Neuron (in vitro differentiated cells): ENCODE measurements at regions not wholly inside any gene's neighbourhood (a gene's known extent, or its start where the extent isn't known, plus 50 kb on each side); places are given as distances from the start of the nearest gene placed in this dataset.

Experiments
- H2AFZ ChIP-seq: one replicate; pipeline ENCODE4 v1.6.1; 2013; ENCODE audit warnings: low read depth, mild to moderate bottlenecking, inconsistent platforms, low read length, moderate library complexity
- H3K27me3 ChIP-seq: one replicate; pipeline ENCODE4 v1.6.1; 2013; ENCODE audit warnings: low read length; ENCODE audit not compliant: insufficient read depth
- H3K36me3 ChIP-seq: one replicate; pipeline ENCODE4 v1.6.1; 2013; ENCODE audit warnings: low read length; ENCODE audit not compliant: insufficient read depth
- H3K4me1 ChIP-seq: one replicate; pipeline ENCODE4 v1.6.1; 2013; ENCODE audit warnings: low read length; ENCODE audit not compliant: insufficient read depth
- H3K4me3 ChIP-seq: 2 replicates; pipeline ENCODE4 v1.5.1; 2013; ENCODE audit warnings: mild to moderate bottlenecking, low read length, moderate library complexity
- H3K9me3 ChIP-seq: one replicate; pipeline ENCODE4 v1.6.1; 2013; ENCODE audit warnings: low read length

DNA sequence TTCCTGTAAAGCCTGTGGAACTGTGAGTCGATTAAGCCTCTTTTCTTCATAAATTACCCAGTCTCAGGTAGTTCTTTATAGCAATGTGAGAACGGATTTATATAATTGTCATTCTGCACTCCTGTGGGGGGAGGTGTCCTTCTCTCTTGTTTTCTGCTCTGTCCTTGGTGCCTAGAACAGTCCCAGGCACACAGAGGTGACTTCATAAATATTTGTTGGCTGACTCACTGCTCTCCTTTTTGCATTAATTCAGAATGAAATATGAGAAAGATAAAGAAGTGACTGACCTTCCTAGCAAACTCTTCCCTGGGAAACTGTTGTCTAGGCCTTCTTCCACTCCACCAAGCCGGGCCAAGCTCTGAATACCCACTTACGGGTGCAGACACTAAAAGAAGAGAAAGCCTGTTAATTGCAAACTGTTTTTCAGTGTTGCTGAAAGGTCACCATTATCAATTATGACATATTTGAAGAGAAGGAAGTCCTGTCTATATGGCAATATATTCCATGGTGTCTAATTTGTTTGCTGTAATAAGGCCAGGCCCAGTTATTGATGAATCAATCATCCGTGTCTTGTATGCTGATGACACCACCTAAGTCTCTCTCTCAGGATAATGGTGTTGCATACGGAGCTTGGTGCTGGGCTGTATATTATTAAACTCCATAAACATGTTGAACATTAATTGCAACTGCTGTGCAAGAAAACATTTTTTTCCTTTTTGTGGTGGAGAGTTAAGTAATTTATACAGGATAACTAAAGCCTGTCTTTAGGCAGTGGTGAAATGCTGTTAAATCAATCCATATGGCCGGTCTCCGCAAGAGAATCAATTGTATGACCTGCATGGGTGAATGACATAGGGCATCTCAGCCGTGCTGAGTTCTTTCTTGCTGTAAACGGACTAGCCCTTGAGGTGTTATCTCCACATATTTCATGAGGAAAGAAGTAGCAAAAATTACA lies 567.5 kb downstream of the SLC4A3 start:
- no peaks in the 10 kb centered on the region for H3K36me3 ChIP-seq
- H2AFZ ChIP-seq: no peak overlapping the region
- no peaks in the 10 kb centered on the region for H3K27me3 ChIP-seq
- H3K4me3 ChIP-seq: no peak overlapping the region
- H3K4me1 ChIP-seq: no peaks in the 10 kb centered on the region
- H3K9me3 ChIP-seq: no peaks in the 10 kb centered on the region

DNA sequence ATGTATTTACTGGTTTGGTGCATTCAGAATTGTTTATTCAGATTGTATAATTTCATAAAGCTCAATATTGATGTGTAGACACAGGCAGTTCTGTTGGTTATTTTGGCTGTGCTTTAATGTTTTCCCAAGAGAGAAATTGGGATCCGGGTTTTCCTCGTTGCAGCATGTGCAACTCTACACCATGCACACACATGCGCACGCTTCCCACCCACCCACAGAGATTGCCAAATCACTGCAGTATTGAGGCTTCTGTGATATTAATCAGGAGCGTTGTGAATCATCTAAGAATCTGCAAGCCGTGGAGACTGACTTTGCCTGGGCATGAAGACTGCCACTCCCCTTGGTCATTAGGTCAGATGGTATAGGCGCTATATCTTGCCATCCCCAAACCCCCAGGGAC lies 571.5 kb downstream of the SLC4A3 start:
- Histone ChIP-seq H3K27me3 (no peaks in the 10 kb centered on the region), H3K4me1 (no peaks in the 10 kb centered on the region), H2AFZ (no peak overlapping the region), H3K9me3 (no peaks in the 10 kb centered on the region), H3K36me3 (no peaks in the 10 kb centered on the region), H3K4me3 (no peak overlapping the region)

DNA sequence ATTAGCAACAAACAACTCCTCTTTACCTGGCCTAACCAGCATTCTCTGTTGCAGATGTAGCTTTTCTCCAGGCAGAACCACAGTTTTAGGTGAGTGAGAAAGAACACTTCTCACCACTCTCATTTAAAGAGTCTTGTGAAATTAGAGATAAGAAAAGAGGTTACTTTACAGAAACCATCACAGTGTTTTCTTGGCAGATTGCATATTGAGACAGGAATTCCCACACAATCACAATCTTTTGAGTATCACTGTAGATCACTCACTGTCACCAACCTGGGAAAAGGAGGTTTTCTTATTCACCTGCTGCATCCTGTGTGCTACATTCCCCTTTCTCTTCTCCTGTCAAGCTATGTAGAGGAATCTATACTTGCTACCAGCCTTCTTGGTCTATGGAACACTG lies 574.6 kb downstream of the SLC4A3 start:
- H2AFZ ChIP-seq: no peak overlapping the region
- no peak overlapping the region for H3K4me3 ChIP-seq

DNA sequence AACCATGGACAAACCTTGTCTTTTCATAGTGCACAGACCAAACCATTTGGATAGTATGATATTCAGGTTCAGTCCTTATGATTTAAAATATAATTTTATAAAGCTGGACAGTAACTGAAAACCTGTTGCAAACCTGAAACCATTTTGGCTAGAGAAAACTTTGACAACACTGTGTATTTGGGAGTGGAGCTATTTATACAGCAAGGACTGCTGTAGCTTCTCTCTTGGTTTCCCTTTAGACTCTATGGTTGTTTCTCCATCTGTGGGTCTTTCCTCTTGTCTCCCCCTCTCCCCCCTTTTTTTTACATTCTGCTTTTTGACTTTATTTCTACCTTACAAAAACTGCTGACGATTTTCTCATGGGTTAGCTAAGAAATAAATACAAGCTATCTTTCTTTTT lies 581.7 kb downstream of the SLC4A3 start:
- Histone ChIP-seq H2AFZ (no peak overlapping the region), H3K27me3 (no peaks in the 10 kb centered on the region), H3K36me3 (no peaks in the 10 kb centered on the region), H3K9me3 (no peaks in the 10 kb centered on the region), H3K4me1 (no peaks in the 10 kb centered on the region), H3K4me3 (no peak overlapping the region)

More for the DNA sequence above, 574.6 kb downstream of the SLC4A3 start:
- no peaks in the 10 kb centered on the region for H3K4me1 ChIP-seq
- H3K36me3 ChIP-seq: no peaks in the 10 kb centered on the region
- H3K27me3 ChIP-seq: no peaks in the 10 kb centered on the region
- no peaks in the 10 kb centered on the region for H3K9me3 ChIP-seq

DNA sequence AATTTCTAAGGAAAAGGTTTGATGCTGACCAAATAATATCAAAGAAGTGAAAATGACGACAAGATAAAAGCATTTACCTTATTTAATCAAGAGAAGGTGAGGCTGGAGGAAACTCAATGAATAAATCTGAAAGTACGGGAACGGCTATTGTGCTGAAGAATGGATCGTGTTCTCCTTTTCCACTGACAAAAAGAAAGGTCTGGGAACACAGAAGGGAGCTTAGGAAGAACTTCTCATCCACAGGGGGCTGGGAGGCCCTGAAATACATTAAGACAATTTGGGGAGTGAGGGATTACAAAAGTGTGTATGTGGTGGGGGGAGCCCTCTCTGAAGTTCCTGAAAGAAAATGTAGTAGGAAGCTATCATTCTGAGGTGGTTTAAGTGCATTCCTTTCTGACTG lies 582.3 kb downstream of the SLC4A3 start:
- Histone ChIP-seq H3K4me1 (no peaks in the 10 kb centered on the region), H3K27me3 (no peaks in the 10 kb centered on the region), H2AFZ (no peak overlapping the region), H3K4me3 (no peak overlapping the region), H3K36me3 (no peaks in the 10 kb centered on the region), H3K9me3 (no peaks in the 10 kb centered on the region)

DNA sequence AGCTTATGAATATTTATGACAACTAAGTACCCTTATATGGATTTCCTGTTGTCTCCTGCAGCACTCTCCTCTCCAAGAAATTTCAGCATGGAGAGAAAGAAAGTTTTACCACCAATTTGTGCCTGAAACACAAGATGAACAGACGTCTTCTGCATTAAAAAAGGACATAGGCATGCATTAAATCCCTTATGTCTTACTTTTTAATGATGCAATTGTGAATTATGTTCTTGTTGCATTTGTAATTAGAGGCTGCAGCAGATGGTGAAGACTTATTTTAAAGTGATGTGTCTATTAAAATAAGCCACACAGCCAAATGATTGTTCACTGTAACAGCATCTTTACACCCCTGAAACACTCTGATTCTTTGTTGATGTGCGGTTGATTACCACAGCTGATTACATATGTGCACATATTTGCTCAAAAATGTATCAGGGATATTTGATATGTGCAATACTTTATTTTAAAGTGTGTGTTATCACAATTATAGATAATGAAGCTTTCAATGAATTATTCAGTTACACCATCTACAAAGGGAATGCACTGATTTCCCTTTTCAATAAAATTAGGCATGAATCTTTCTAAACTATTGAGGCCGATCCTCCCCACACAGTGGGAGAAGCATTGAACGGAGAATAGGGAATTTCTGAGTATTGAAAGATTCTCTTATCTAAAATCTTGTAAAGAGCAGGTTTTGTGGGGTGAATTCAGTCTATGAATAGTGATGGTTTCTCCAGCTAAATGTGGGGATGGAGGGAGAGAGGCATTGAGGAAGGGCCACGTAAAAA lies 585.1 kb downstream of the SLC4A3 start:
- H2AFZ ChIP-seq: no peak overlapping the region
- H3K4me1 ChIP-seq: no peaks in the 10 kb centered on the region
- H3K36me3 ChIP-seq: no peaks in the 10 kb centered on the region
- H3K9me3 ChIP-seq: no peaks in the 10 kb centered on the region
- no peak overlapping the region for H3K4me3 ChIP-seq
- H3K27me3 ChIP-seq: no peaks in the 10 kb centered on the region

DNA sequence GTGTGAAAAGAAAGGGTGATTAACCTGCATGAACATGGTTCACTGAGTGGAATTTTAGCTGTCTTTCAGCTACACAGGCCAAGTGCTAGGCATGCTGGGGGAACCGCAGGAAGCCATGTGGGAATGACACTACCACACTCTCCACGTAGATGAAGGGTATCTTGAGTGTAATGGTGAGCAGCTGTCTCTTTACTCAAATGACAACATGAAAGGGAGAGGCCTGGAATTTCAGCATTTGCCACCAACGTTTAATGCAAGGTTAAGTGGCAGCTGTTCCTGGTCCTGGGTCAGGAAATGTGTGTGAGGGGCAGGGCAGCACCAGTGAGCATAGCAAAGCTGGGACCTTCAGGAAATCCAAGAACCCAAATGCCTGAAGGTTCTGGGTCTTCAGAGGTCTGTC lies 588.4 kb downstream of the SLC4A3 start:
- Histone ChIP-seq H3K27me3 (no peaks in the 10 kb centered on the region), H2AFZ (no peak overlapping the region), H3K9me3 (no peaks in the 10 kb centered on the region), H3K4me1 (no peaks in the 10 kb centered on the region), H3K4me3 (no peak overlapping the region), H3K36me3 (no peaks in the 10 kb centered on the region)

DNA sequence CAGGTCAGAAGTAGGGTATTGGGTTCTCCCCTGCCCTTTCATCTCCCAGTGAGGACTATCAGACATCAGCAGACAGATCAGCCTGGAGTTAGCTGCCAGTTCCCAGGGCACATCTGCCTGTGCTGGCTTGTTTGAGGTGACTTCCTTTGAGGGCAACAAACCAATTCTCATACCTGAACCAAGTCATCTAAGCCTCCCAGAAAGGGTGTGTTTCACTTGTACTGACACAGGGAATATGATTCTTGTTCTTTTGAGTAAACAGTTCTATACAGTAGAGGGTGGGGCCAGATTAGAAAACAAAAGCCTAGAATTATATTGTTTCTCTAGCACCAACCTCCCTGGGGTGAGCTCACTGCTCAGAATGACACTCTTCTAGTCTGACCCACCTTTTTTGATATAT lies 591.9 kb downstream of the SLC4A3 start:
- no peak overlapping the region for H3K4me3 ChIP-seq
- H2AFZ ChIP-seq: no peak overlapping the region
- H3K9me3 ChIP-seq: no peaks in the 10 kb centered on the region
- no peaks in the 10 kb centered on the region for H3K4me1 ChIP-seq
- no peaks in the 10 kb centered on the region for H3K36me3 ChIP-seq
- no peaks in the 10 kb centered on the region for H3K27me3 ChIP-seq

DNA sequence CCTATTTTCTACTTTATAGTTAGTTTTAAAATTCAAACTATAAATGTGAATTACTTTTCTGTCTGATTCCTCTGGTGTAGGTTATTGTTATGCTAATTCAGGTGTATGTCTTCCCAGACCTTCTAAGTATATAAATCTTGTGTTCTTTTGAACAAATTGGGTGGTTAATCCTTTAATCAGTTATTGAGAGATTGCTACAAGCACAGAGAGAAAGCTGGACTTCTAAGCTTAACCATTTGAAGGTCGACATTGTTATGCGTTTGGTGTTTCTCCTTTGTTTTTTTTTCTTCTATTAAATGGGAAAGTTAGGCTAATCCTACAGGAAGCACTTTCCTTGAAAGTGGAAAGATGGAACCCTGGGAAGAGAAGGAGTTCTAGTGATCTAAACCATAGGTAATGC lies 592.6 kb downstream of the SLC4A3 start:
- H3K4me3 ChIP-seq: no peak overlapping the region
- no peak overlapping the region for H2AFZ ChIP-seq
- no peaks in the 10 kb centered on the region for H3K36me3 ChIP-seq
- no peaks in the 10 kb centered on the region for H3K4me1 ChIP-seq
- H3K27me3 ChIP-seq: no peaks in the 10 kb centered on the region
- no peaks in the 10 kb centered on the region for H3K9me3 ChIP-seq

DNA sequence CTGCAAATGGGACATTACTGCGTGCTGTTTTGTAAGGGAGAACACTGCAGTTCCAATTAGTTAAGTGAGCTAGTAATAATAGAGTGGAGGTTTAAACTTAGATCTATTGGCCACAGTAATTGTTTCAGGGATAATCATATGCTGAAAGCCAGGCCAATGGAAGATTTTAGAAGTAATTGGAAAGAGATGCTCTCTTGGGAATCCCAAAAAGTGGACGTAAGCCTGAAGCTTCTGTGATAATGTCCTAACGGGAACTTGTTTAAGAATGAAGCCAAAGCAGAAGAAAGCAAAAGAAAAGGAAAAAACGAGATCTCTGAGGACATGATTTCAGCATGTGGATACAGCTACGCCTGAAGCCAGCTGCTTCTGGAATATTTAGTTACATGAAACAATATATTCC lies 594.6 kb downstream of the SLC4A3 start:
- H3K9me3 ChIP-seq: no peaks in the 10 kb centered on the region
- no peaks in the 10 kb centered on the region for H3K36me3 ChIP-seq
- H3K4me1 ChIP-seq: no peaks in the 10 kb centered on the region
- no peak overlapping the region for H2AFZ ChIP-seq
- H3K4me3 ChIP-seq: no peak overlapping the region
- no peaks in the 10 kb centered on the region for H3K27me3 ChIP-seq

DNA sequence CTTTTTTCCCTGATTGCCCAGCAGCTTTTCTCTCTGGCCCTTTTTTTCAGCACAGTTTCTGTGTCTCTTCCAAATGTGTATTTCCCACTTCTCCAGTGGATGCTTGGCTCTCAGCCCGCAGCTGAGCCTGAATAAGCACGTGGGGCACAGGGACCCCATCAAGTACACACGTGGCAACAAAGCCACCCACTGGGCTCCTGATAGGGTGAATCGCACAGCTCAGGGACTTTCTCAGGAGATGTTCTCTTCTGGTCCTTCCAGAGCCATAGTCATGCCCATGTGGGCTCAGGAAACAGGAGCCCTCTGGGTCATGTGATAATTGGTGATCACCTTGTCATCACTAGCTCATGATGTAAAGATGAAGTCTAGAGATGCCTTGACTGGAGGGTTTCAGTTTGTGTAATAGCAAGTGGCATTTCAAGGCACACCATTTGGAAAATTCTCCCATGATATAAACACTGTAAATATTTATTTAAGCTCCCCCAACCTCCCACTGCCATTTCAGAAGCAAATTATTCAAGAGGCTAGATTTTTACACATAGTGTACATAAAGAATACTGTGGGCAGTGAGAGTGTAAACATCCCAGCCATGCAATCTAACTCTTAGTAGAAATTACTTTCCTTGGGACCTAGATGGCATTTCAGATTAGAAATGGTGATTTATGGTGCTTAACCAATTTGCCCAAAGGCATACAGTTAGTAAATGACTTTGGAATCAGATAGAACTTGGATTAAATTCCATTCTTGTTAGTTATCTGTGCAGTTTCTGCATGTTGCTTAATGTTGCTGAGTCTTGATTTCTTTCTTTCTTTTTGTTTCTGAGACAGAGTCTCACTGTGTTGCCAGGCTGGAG lies 597.5 kb downstream of the SLC4A3 start:
- Histone ChIP-seq H3K9me3 (no peaks in the 10 kb centered on the region), H3K4me1 (no peaks in the 10 kb centered on the region), H3K36me3 (no peaks in the 10 kb centered on the region), H3K27me3 (no peaks in the 10 kb centered on the region), H3K4me3 (no peak overlapping the region), H2AFZ (no peak overlapping the region)

DNA sequence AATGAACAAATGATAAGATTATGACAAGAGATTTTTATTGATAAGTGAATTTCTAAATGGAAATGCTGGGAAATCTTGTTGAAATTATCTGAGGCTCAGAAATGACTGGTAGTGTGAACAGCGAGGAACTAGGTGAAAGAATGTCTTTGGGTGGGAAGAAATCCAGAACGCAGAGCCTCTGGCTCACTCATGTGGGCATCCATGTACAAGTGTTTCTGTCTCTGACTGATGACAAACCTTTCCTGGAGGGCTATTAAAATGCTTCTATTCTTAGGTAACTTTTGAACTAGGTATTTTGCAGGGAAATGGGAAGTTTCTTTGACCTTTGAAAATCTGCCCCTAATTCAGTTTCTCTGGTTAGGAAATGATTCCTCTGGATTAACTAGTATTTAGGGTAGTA lies 598.6 kb downstream of the SLC4A3 start:
- Histone ChIP-seq H3K4me3 (no peak overlapping the region), H3K9me3 (no peaks in the 10 kb centered on the region), H3K36me3 (no peaks in the 10 kb centered on the region), H3K27me3 (no peaks in the 10 kb centered on the region), H3K4me1 (no peaks in the 10 kb centered on the region), H2AFZ (no peak overlapping the region)

DNA sequence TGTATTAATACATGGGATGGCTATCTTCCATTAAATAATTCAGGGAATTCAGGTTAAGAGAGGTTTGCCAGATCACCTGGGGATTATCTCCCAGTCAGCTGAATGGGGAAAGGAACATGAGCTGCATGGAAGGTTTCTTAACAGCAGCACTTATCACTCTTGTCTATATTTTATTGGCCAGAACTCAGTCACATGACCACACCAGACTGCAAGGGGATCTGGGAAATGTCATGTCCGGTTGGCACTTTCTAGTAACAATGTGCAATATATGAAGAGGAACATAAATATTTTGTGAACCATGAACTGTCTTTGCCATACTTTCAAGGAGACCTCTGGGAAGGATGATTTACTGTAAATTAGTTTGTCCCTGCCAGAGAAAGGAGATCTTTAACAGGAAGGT lies 599.1 kb downstream of the SLC4A3 start:
- Histone ChIP-seq H2AFZ (no peak overlapping the region), H3K4me1 (no peaks in the 10 kb centered on the region)

More for the DNA sequence above, 599.1 kb downstream of the SLC4A3 start:
- no peaks in the 10 kb centered on the region for H3K9me3 ChIP-seq
- H3K36me3 ChIP-seq: no peaks in the 10 kb centered on the region
- no peak overlapping the region for H3K4me3 ChIP-seq
- no peaks in the 10 kb centered on the region for H3K27me3 ChIP-seq
